HCT116 (cell line): ENCODE measurements at regions not wholly inside any gene's neighbourhood (a gene's known extent, or its start where the extent isn't known, plus 50 kb on each side); places are given as distances from the start of the nearest gene placed in this dataset.

ENCODE experiments used
- ATAC-seq: fragments of 200-7000 bp; cut with Tn5 transposase; 2 replicates; pipeline ENCODE4 v1.9.1; 2020; ENCODE audit warnings: mild to moderate bottlenecking, moderate library complexity
- BruUV-seq: library from RNA; stranded (reverse); fragments of 400-500 nt; replicated peaks from 2 replicates; lab custom pipeline; 2021; lab: Mats Ljungman, UMichigan
- CTCF ChIA-PET: fragments of 300-600 bp; sonication (Branson Sonifier 250); formaldehyde crosslinking; loops from one replicate; lab custom pipeline; 2021; ENCODE audit warnings: antibody characterized with exemption; lab: Charles Lee
- POLR2A ChIA-PET: fragments of 300-600, 350-600 bp; sonication (Branson Sonifier 250); formaldehyde crosslinking; loops from one replicate; lab custom pipeline; 2021; ENCODE audit warnings: antibody characterized with exemption; lab: Charles Lee
- RAD21 ChIA-PET, 2 experiments: fragments of 300-600 bp; sonication (Branson Sonifier 250); formaldehyde crosslinking; loops; one replicate each; lab custom pipeline; 2023; ENCODE audit warnings: low total read pairs in 2 of 2; ENCODE audit not compliant: uncharacterized antibody in 2 of 2, unreplicated experiment in 2 of 2, low non-redundant PET in 1 of 2; lab: Charles Lee
- DNase-seq: peaks from one replicate; pipeline ENCODE4 v3.0.0-alpha.2; 2010; ENCODE audit warnings: low read depth, low spot score
- H2AFZ ChIP-seq: fragments of 200-600 bp; shearing (Covaris generic), sonication (generic); 2 replicates; pipeline ENCODE4 v1.6.1; 2017; ENCODE audit warnings: low read depth, mixed run types, mixed read lengths, antibody characterized with exemption, low read length; ENCODE audit not compliant: poor library complexity, severe bottlenecking
- H3K27ac ChIP-seq: 2 replicates; pipeline ENCODE4 v1.5.1; 2012; ENCODE audit warnings: low read depth, low read length
- H3K27me3 ChIP-seq: fragments of 200-600 bp; sonication (generic); 2 replicates; pipeline ENCODE4 v1.6.1; 2016; ENCODE audit warnings: mixed run types, low read length, mixed read lengths; ENCODE audit not compliant: insufficient read depth
- H3K36me3 ChIP-seq, 2 experiments: fragments of 200-500 bp in 1 of 2; fragments of 200-600 bp in 1 of 2; sonication (Bioruptor generic) in 1 of 2; sonication (generic) in 1 of 2; 2 replicates each; pipeline versions ENCODE4 v1.5.1 to v1.6.1; 2014 to 2016; ENCODE audit warnings: low read length in 2 of 2, inconsistent platforms in 1 of 2, mixed read lengths in 1 of 2, mixed run types in 1 of 2; ENCODE audit not compliant: insufficient read depth in 2 of 2, control insufficient read depth in 1 of 2
- H3K4me1 ChIP-seq, 2 experiments: fragments of 200-600 bp in 1 of 2; sonication (generic) in 1 of 2; 2 replicates each; pipeline versions ENCODE4 v1.5.1 to v1.6.1; 2012 to 2017; ENCODE audit warnings: low read length in 2 of 2, inconsistent platforms in 1 of 2, mild to moderate bottlenecking in 1 of 2, mixed read lengths in 1 of 2, mixed run types in 1 of 2, moderate library complexity in 1 of 2; ENCODE audit not compliant: insufficient read depth in 2 of 2, control insufficient read depth in 1 of 2
- H3K4me2 ChIP-seq: fragments of 200-600 bp; sonication (generic); 2 replicates; pipeline ENCODE4 v1.6.1; 2017; ENCODE audit warnings: mixed run types, low read length, mixed read lengths
- H3K4me3 ChIP-seq, 2 experiments: fragments of 200-600 bp in 1 of 2; sonication (generic) in 1 of 2; replicated peaks in 1 of 2; 2 replicates each; pipeline ENCODE4 v1.5.1; 2011 to 2016; ENCODE audit warnings: low read length in 2 of 2, control low read depth in 1 of 2, low read depth in 1 of 2, mild to moderate bottlenecking in 1 of 2, mixed read lengths in 1 of 2, mixed run types in 1 of 2
- H3K79me2 ChIP-seq: fragments of 200-600 bp; sonication (generic); 2 replicates; pipeline ENCODE4 v1.6.1; 2017; ENCODE audit warnings: mild to moderate bottlenecking, mixed run types, low read length, moderate library complexity, mixed read lengths; ENCODE audit not compliant: insufficient read depth
- H3K9ac ChIP-seq: fragments of 200-600 bp; sonication (generic); 2 replicates; pipeline ENCODE4 v1.6.1; 2016; ENCODE audit warnings: low read length, mixed read lengths
- H3K9me2 ChIP-seq: fragments of 200-600 bp; sonication (generic), shearing (Covaris generic); 2 replicates; pipeline ENCODE4 v1.6.1; 2017; ENCODE audit warnings: mixed run types, mild to moderate bottlenecking, moderate library complexity; ENCODE audit not compliant: insufficient read depth
- H3K9me3 ChIP-seq, 2 experiments: fragments of 200-500 bp in 1 of 2; fragments of 200-600 bp in 1 of 2; sonication (Bioruptor generic) in 1 of 2; sonication (generic) in 1 of 2; 2 replicates each; pipeline ENCODE4 v1.6.1; 2014 to 2017; ENCODE audit warnings: low read length in 2 of 2, mixed read lengths in 2 of 2, inconsistent platforms in 1 of 2, low read depth in 1 of 2, mild to moderate bottlenecking in 1 of 2, mixed run types in 1 of 2, moderate library complexity in 1 of 2; ENCODE audit not compliant: control insufficient read depth in 1 of 2, insufficient read depth in 1 of 2
- H4K20me1 ChIP-seq: fragments of 200-600 bp; sonication (generic), shearing (Covaris generic); 2 replicates; pipeline ENCODE4 v1.6.1; 2017; ENCODE audit warnings: mixed run types, mild to moderate bottlenecking, moderate library complexity; ENCODE audit not compliant: insufficient read depth
- CTCF ChIP-seq, 3 experiments: fragments of 200-600 bp in 1 of 3; sonication (generic) in 1 of 3; IDR thresholded peaks in 2 of 3; conservative IDR thresholded peaks in 1 of 3; 2 replicates each; pipeline ENCODE4 v1.5.1; 2012 to 2017; ENCODE audit warnings: low read depth in 2 of 3, low read length in 2 of 3, antibody characterized with exemption in 1 of 3, borderline replicate concordance in 1 of 3, control low read depth in 1 of 3, mild to moderate bottlenecking in 1 of 3, mixed read lengths in 1 of 3, mixed run types in 1 of 3, moderate library complexity in 1 of 3; ENCODE audit not compliant: insufficient read depth in 1 of 3
- ELF1 ChIP-seq: IDR thresholded peaks from 2 replicates; pipeline ENCODE4 v1.6.1; 2012; ENCODE audit warnings: low read depth, borderline replicate concordance
- EZH2phosphoT487 ChIP-seq: fragments of 200-600 bp; IDR thresholded peaks from 2 replicates; pipeline ENCODE4 v1.6.1; 2018; ENCODE audit warnings: antibody characterized with exemption, borderline replicate concordance
- FOSL1 ChIP-seq: IDR thresholded peaks from 2 replicates; pipeline ENCODE4 v1.6.1; 2012; ENCODE audit warnings: low read depth
- JUND ChIP-seq: IDR thresholded peaks from 2 replicates; pipeline ENCODE4 v1.6.1; 2012
- POLR2AphosphoS5 ChIP-seq: IDR thresholded peaks from 2 replicates; pipeline ENCODE4 v1.6.1; 2011; ENCODE audit warnings: mild to moderate bottlenecking, low read depth, low read length, moderate library complexity
- RAD21 ChIP-seq: IDR thresholded peaks from 2 replicates; pipeline ENCODE4 v1.6.1; 2012; ENCODE audit warnings: low read depth, mild to moderate bottlenecking
- REST ChIP-seq: IDR thresholded peaks from 2 replicates; pipeline ENCODE4 v1.6.1; 2012; ENCODE audit warnings: low read depth
- SIN3A ChIP-seq: IDR thresholded peaks from 2 replicates; pipeline ENCODE4 v1.6.1; 2012; ENCODE audit warnings: low read depth
- SRF ChIP-seq: IDR thresholded peaks from 2 replicates; pipeline ENCODE4 v1.6.1; 2012; ENCODE audit warnings: low read depth
- TCF7L2 ChIP-seq: IDR thresholded peaks from 2 replicates; pipeline ENCODE4 v1.7.0; 2011; ENCODE audit warnings: borderline replicate concordance, inconsistent platforms; ENCODE audit not compliant: insufficient read depth, insufficient read length; ENCODE audit errors: extremely low read depth
- YY1 ChIP-seq: IDR thresholded peaks from 2 replicates; pipeline ENCODE4 v1.6.1; 2011; ENCODE audit warnings: low read length, low read depth, moderate library complexity, mild to moderate bottlenecking; ENCODE audit not compliant: insufficient replicate concordance; ENCODE audit errors: extremely low read depth
- ZBTB33 ChIP-seq: IDR thresholded peaks from 2 replicates; pipeline ENCODE4 v1.6.1; 2011; ENCODE audit warnings: mild to moderate bottlenecking, low read length, moderate library complexity; ENCODE audit not compliant: insufficient replicate concordance; ENCODE audit errors: extremely low read depth
- ZFX ChIP-seq: fragments of 450-650 bp; IDR thresholded peaks from 2 replicates; pipeline ENCODE4 v1.6.1; 2017
- ZNF274 ChIP-seq: fragments of 200-500 bp; sonication (Bioruptor generic); IDR thresholded peaks from 2 replicates; pipeline ENCODE4 v1.6.1; 2014; ENCODE audit warnings: mild to moderate bottlenecking, low read depth, low read length, inconsistent platforms
- intact Hi-C: fragments of 100-400 bp; cut with micrococcal nuclease; formaldehyde crosslinking; loops from 2 replicates; pipeline ENCODE4 v1.10.0; 2022

GRCh38 chr2:177029501-177029900 is 183.1 kb upstream of the HNRNPA3 start (continued):
- TF ChIP-seq EZH2phosphoT487 = no peak
- TF ChIP-seq ZBTB33 = no peak
- no peak for TF ChIP-seq SRF
- TF ChIP-seq SIN3A = no peak
- no peak for TF ChIP-seq REST
- no peak for TF ChIP-seq ZFX
- no peak for TF ChIP-seq ELF1

- Histone ChIP-seq H3K4me2 (no peak overlapping the region), H3K27me3 (peaks cover 41% of the 10 kb centered on the region), H3K9ac (no peak overlapping the region), H3K4me3 (no peak overlapping the region), H3K36me3 (no peaks in the 10 kb centered on the region), H3K27ac (no peak overlapping the region), H3K79me2 (no peaks in the 10 kb centered on the region), H3K9me2 (no peaks in the 10 kb centered on the region), H3K9me3 (no peaks in the 10 kb centered on the region), H2AFZ (no peak overlapping the region), H4K20me1 (no peaks in the 10 kb centered on the region), H3K4me1 (no peaks in the 10 kb centered on the region)
- CTCF ChIA-PET = no interaction called here
- ATAC-seq = no peak
- RAD21 ChIA-PET = no interaction called here
- TF ChIP-seq POLR2AphosphoS5 (no peak), SRF (no peak), ELF1 (no peak), EZH2phosphoT487 (no peak), ZBTB33 (no peak), RAD21 (no peak), YY1 (no peak), FOSL1 (no peak), TCF7L2 (no peak), CTCF (IDR thresholded peaks at IDR 0.05 in 2 of 3, conservative IDR thresholded peaks at IDR 0.05 in 1 of 3; ENCODE audit: borderline replicate concordance in 1 of 3, insufficient read depth in 1 of 3, low read depth in 2 of 3, low read length in 2 of 3) (no peak), ZNF274 (no peak), SIN3A (no peak), ZFX (no peak), JUND (no peak)
- no peak for DNase-seq
- BruUV-seq = no TSS peak
- intact Hi-C loops = loop anchor here (5.0 kb wide), 1 partner anchor 117 kb away; no protein-coding TSS in a partner anchor
- POLR2A ChIA-PET = no interaction called here
These were observed 182.7 kb upstream of the HNRNPA3 start for GRCh38 chr2:177029901-177030300.
